ENCODE measurements at regions not wholly inside any gene's neighbourhood (a gene's known extent, or its start where the extent isn't known, plus 50 kb on each side); places are given as distances from the start of the nearest gene placed in this dataset.

GRCh38 chr13:105990256-105990958 is 545.1 kb downstream of the EFNB2 start:
- Histone ChIP-seq H3K23me2 (ENCODE audit: low read depth, low read length) (no peaks in the 10 kb centered on the region; the same call in 1 of the 2 replicates), H3K23ac (ENCODE audit: insufficient read length) (no peak overlapping the region), H4K8ac (ENCODE audit: extremely low read depth, insufficient read depth, low read length) (no peak overlapping the region), H3K9ac (replicated peaks in 1 of 4; ENCODE audit: extremely low read depth in 1 of 4, low read depth in 3 of 4, low read length in 3 of 4) (no peak overlapping the region), H2BK12ac (ENCODE audit: low read depth, low read length) (no peak overlapping the region), H4K20me1 (replicated peaks in 1 of 2; ENCODE audit: control insufficient read depth in 1 of 2, insufficient read depth in 2 of 2, low read length in 2 of 2) (no peaks in the 10 kb centered on the region), H3K18ac (ENCODE audit: extremely low read depth, low read length) (no peak overlapping the region), H3K4me3 (ENCODE audit: extremely low read depth in 1 of 4, insufficient read depth in 2 of 4, low read depth in 3 of 4, low read length in 4 of 4) (no peak overlapping the region), H2BK5ac (ENCODE audit: low read depth, low read length) (no peak overlapping the region), H3K4me2 (ENCODE audit: insufficient read depth in 1 of 2, low read depth in 2 of 2, low read length in 2 of 2) (no peak overlapping the region), H3K79me1 (ENCODE audit: low read depth, low read length) (no peaks in the 10 kb centered on the region), H2AFZ (ENCODE audit: low read length) (no peak overlapping the region), H3K4ac (replicated peaks; ENCODE audit: insufficient read length, low read depth, low read length) (no peak overlapping the region), H3K36me3 (ENCODE audit: control insufficient read depth in 2 of 4, insufficient read depth in 4 of 4, low read length in 3 of 4) (no peaks in the 10 kb centered on the region), H3K27ac (ENCODE audit: low read depth, low read length) (no peak overlapping the region), H2BK15ac (ENCODE audit: low read length) (no peak overlapping the region), H4K91ac (replicated peaks; ENCODE audit: insufficient read length, low read length) (no peak overlapping the region), H3K4me1 (replicated peaks in 1 of 4; ENCODE audit: control insufficient read depth in 3 of 4, insufficient read depth in 4 of 4, low read length in 3 of 4) (no peaks in the 10 kb centered on the region), H3K56ac (replicated peaks; ENCODE audit: insufficient read length, low read depth, low read length) (no peak overlapping the region), H3K14ac (ENCODE audit: insufficient read length) (no peak overlapping the region), H3K27me3 (replicated peaks in 1 of 4; ENCODE audit: control insufficient read depth in 3 of 4, extremely low read depth in 1 of 4, insufficient read depth in 3 of 4, low read length in 3 of 4) (no peaks in the 10 kb centered on the region), H2AK5ac (ENCODE audit: low read depth, low read length) (no peak overlapping the region), H2BK20ac (ENCODE audit: low read length) (no peak overlapping the region), H3K9me3 (ENCODE audit: insufficient read depth in 2 of 2, low read depth in 1 of 2, low read length in 1 of 2) (no peaks in the 10 kb centered on the region), H4K5ac (ENCODE audit: insufficient read length, low read depth, low read length) (no peak overlapping the region), H2BK120ac (replicated peaks; ENCODE audit: low read depth, low read length) (no peak overlapping the region), H3K79me2 (ENCODE audit: control insufficient read depth in 1 of 2, insufficient read depth in 2 of 2, low read length in 2 of 2) (no peaks in the 10 kb centered on the region)
- ChIA-PET POLR2A (ENCODE audit: partially characterized antibody) (no interaction called here), CTCF (ENCODE audit: partially characterized antibody) (interaction anchor here (0.6 to 1.2 kb wide), 3 partner anchors 10 to 79 kb away, joined by 3 read pairs; no protein-coding TSS in a partner anchor)
- no peak for TF ChIP-seq CEBPB (IDR thresholded peaks at IDR 0.05; ENCODE audit: low read depth, low read length)
- TF ChIP-seq PHF8 (conservative IDR thresholded peaks at IDR 0.05; ENCODE audit: low read depth, low read length), result no peak
- no peak for TF ChIP-seq CREB1 (IDR thresholded peaks at IDR 0.05)
- FAIRE-seq, result no peak
- DNase-seq (ENCODE audit: low read depth in 1 of 2, low spot score in 2 of 2), result no peak
- WGBS, 2 experiments (ENCODE audit: extremely low coverage in 1 of 2, insufficient coverage in 1 of 2, insufficient read length in 1 of 2, insufficient replicate concordance in 2 of 2, low coverage in 1 of 2, low lambda C conversion rate in 2 of 2, missing lambda C conversion rate in 1 of 2), result 90% methylated on average over 4 of the region's 4 CpGs; no CpG with 5 or more reads in 1 of the 2 experiments
